ENCODE measurements at regions not wholly inside any gene's neighbourhood (a gene's known extent, or its start where the extent isn't known, plus 50 kb on each side); places are given as distances from the start of the nearest gene placed in this dataset.

DNA sequence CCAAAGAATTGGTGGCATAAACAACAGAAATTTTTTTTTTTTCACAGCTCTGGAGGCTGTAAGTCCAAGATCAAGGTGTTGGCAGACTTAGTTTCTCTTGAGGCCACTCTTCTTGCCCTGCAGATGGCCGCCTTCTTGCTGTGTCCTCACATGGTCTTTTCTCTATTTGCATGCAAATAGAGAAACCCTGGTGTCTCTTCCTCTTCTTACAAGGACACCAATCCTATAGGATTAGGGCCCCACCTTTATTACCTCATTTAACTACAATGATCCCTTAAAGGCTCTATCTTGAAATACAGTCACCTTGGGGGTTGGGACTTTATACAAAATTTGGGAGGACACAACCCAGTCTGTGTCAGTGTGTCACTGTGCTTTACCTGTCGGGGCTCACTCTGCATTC is 175.4 kb upstream of the PGRMC2 start:
- no peak for DNase-seq (ENCODE audit: low read depth)
- H3K4me3 ChIP-seq (ENCODE audit: control insufficient read depth, low read depth, low read length): no peak overlapping the region
- TF ChIP-seq, protein P1, sequence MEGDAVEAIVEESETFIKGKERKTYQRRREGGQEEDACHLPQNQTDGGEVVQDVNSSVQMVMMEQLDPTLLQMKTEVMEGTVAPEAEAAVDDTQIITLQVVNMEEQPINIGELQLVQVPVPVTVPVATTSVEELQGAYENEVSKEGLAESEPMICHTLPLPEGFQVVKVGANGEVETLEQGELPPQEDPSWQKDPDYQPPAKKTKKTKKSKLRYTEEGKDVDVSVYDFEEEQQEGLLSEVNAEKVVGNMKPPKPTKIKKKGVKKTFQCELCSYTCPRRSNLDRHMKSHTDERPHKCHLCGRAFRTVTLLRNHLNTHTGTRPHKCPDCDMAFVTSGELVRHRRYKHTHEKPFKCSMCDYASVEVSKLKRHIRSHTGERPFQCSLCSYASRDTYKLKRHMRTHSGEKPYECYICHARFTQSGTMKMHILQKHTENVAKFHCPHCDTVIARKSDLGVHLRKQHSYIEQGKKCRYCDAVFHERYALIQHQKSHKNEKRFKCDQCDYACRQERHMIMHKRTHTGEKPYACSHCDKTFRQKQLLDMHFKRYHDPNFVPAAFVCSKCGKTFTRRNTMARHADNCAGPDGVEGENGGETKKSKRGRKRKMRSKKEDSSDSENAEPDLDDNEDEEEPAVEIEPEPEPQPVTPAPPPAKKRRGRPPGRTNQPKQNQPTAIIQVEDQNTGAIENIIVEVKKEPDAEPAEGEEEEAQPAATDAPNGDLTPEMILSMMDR (IDR thresholded peaks at IDR 0.05; ENCODE audit: control insufficient read depth, insufficient read depth, low read depth, low read length, missing control alignments): no peak

- no peak overlapping the region for H3K4me3 ChIP-seq (ENCODE audit: control insufficient read depth, low read depth, low read length)
- no peak for DNase-seq (ENCODE audit: low read depth)
- TF ChIP-seq, protein P1 (IDR thresholded peaks at IDR 0.05; ENCODE audit: control insufficient read depth, insufficient read depth, low read depth, low read length, missing control alignments): no peak
Measured at GRCh38 chr4:128462103-128462783, 174.6 kb upstream of the PGRMC2 start.

DNA sequence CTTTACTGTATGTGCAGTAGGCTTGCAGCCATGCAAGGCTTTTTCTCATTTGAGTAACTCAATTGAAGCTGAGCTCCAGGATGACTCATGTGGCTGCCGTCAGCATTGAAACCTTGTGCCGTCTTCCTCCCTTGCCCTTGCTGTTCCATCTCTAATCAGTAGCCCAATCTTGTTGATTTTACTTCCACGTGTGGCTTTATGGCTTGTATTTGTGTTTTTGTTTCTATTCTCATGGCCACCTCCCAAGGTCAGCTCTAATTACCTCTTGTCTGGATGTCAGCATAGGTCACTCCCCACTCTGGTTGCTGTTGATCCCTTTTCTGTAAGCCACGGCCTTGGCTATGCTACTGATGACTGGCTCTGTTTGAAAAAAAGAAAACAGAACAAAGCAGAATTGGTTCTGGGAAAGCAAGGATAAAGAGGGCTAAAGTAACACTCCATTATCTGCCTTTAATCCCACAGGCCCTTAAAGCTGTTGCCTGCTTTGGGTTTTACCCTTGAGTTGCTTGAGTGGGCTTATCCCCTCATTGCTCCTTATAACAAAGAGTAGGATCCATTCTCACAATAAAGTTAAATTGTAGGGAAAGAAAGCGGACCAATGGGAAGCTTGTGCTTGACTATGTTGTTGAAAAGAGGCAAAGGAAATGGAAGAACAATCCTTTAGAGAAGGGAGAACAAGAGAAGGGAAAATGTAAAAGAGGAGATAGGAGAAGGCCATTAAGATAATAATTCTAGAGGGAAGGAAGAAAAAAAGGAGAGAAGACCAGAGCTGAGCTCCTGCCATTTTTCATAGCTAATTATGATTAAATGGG is 173.9 kb upstream of the PGRMC2 start:
- H3K4me3 ChIP-seq (ENCODE audit: control insufficient read depth, low read depth, low read length): no peak overlapping the region
- peak; percentile 34 for DNase-seq (ENCODE audit: low read depth)
- TF ChIP-seq, protein P1 (IDR thresholded peaks at IDR 0.05; ENCODE audit: control insufficient read depth, insufficient read depth, low read depth, low read length, missing control alignments): no peak

DNA sequence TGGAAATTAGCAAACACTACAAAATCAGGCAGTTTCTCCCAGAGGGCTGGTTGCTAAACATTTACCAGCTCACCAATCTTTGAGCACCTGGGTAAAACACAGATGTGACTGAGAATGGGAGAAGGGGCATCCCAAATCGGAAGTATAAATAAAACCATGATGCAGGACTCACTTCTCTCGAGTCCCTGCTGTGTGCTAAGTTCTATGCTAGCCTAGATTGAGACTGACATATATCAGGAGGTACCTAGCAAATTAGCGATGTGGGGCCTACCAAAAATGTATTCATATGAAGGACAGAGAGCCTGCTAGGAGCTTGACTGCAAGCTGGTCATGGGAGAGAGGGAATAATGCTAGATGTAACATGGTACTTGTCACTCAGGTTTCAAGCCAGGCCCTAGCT is 171.9 kb upstream of the PGRMC2 start:
- DNase-seq (ENCODE audit: low read depth): no peak
- TF ChIP-seq, protein P1 (IDR thresholded peaks at IDR 0.05; ENCODE audit: control insufficient read depth, insufficient read depth, low read depth, low read length, missing control alignments): no peak
- no peak overlapping the region for H3K4me3 ChIP-seq (ENCODE audit: control insufficient read depth, low read depth, low read length)

DNA sequence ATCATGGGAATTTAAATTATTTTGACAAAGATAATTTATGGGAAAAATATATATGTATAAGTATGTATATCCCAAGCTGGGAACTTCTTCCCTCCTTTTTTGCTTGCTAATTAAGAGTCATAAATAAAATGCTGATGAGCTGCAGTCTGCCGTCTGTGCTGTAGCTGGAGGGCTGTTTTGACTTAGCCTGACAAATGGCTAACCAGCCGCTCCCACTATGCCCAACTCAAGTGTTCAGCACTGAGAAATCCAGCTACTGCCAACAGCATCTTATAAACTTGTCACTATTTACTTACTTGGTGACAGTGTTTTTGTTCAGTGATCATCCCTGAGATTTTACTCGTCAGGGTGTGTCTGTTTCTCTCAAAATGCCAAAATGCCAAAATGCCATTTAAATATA is 171.2 kb upstream of the PGRMC2 start:
- no peak for DNase-seq (ENCODE audit: low read depth)
- TF ChIP-seq, protein P1 (IDR thresholded peaks at IDR 0.05; ENCODE audit: control insufficient read depth, insufficient read depth, low read depth, low read length, missing control alignments): no peak
- H3K4me3 ChIP-seq (ENCODE audit: control insufficient read depth, low read depth, low read length): no peak overlapping the region

DNA sequence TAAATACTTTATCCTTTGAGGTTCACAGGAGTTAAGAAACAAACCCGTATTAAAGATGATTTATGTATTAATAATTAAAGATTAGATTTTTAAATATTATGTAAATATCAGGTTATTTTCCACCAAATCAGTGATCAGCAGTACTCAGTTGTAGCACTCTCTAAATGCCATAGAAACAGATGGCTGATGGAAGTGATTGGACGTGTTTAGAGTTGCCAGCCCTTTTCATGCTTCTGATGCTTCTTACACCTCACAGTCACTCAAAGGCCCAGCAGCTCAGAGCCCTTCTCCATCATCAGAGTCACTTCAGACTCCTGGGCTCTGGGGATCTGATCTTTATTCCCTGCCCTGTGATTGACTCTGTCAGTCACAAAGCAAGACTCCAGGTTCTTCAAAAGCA is 170.1 kb upstream of the PGRMC2 start:
- H3K4me3 ChIP-seq (ENCODE audit: control insufficient read depth, low read depth, low read length): no peak overlapping the region
- DNase-seq (ENCODE audit: low read depth): no peak
- TF ChIP-seq, protein P1 (IDR thresholded peaks at IDR 0.05; ENCODE audit: control insufficient read depth, insufficient read depth, low read depth, low read length, missing control alignments): no peak

Measured in AG09309 (cell line).